CMK (cell line): ENCODE measurements at regions not wholly inside any gene's neighbourhood (a gene's known extent, or its start where the extent isn't known, plus 50 kb on each side); places are given as distances from the start of the nearest gene placed in this dataset.
"Not testable (repeated sequence)": the region's sequence is repeated elsewhere in the genome, so short reads cannot be mapped to it uniquely, and the experiment has no call there.

Experiments used
- DNase-seq: peaks from one replicate; pipeline ENCODE4 v3.0.0-alpha.2; 2010; ENCODE audit warnings: low read depth

- not testable (repeated sequence) for DNase-seq
Observed at GRCh38 chr16:33913601-33914000, 454.2 kb downstream of the TP53TG3F start.

DNA sequence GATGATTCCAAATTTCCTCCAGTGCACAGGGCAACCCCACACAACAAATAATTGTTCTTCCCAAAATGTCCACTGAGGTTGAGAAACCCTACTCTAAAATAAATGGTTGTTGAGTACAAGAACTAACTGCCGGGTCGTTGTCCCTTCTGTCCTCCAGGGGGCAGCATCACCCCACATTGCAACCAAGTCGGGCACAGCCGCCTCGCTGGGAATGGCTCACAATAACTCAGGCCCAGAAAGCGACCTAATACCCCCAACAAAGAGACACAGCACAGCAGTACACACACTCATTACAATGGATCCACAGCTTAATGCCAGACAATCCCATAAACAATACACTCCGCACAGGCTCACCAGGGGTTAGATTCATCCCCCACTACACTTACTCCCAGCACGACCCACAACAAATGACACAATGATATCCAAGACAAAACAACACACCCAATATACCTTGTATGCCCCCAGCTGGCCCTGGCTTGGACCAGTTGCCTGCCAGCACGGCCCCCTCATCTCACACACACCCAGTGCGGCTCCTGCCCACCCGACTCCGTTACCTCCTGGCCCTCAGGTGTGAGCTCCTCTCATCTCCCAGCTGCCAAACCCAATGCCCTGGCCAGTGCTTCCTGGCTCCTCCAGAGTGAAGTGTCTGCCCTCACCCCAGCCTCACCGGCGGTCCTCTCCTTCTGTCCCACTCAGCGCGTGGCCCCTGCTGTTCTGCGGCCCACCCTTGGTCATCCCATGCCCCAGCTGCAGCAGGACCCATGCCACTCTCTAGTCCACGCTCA, 461.5 kb downstream of the TP53TG3F start:
- not testable (repeated sequence) for DNase-seq

- DNase-seq: not testable (repeated sequence)
Observed at GRCh38 chr16:33922914-33923313, 463.5 kb downstream of the TP53TG3F start.

GRCh38 chr16:33928026-33928425, 468.6 kb downstream of the TP53TG3F start:
- DNase-seq: not testable (repeated sequence)

DNA sequence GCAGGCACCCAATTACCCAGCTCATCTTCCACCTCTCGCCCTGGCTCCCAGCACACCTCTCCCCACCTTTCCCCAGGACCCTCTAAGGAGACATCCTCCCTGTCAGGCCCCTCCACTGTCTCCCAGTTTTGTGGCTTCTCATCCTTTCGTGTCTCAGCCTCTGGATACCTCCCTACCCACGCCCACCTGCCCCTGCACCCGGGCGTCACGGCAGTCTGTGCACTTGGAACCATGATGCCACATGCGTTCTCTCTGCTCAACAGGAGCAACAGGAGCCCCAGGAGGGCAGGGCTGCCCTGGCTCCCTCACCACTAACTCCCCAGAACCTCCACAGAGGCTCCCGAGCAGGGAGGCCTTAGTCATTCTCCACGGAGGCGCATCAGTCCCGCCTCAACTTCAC, 472.8 kb downstream of the TP53TG3F start:
- not testable (repeated sequence) for DNase-seq

GRCh38 chr16:33933039-33933438, 473.6 kb downstream of the TP53TG3F start:
- DNase-seq: not testable (repeated sequence)

GRCh38 chr16:33935766-33936165, 476.4 kb downstream of the TP53TG3F start:
- not testable (repeated sequence) for DNase-seq

GRCh38 chr16:33938097-33938496, 478.7 kb downstream of the TP53TG3F start:
- DNase-seq: not testable (repeated sequence)

GRCh38 chr16:33961536-33961935, 502.1 kb downstream of the TP53TG3F start:
- DNase-seq: not testable (repeated sequence)

GRCh38 chr16:33965534-33965933, 506.1 kb downstream of the TP53TG3F start:
- DNase-seq: not testable (repeated sequence)

DNA sequence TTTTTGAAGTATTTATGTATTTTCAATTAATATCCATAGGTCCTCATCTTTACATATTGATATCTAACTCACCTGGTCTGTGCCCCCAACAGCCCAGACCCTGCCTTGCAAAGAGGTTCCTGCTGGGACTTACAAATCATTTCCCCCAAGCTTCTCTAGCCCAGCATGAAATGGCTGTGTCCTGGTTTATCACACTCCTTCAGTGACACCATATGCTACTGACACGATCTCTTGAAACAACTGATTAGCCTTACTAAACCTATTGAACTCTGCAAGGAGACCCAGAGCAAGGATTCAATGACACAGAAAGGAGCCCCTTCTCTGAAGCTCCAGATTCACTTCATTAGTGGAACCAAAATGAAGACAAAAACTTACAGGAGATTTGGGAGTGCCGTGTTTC, 507.4 kb downstream of the TP53TG3F start:
- not testable (repeated sequence) for DNase-seq

DNA sequence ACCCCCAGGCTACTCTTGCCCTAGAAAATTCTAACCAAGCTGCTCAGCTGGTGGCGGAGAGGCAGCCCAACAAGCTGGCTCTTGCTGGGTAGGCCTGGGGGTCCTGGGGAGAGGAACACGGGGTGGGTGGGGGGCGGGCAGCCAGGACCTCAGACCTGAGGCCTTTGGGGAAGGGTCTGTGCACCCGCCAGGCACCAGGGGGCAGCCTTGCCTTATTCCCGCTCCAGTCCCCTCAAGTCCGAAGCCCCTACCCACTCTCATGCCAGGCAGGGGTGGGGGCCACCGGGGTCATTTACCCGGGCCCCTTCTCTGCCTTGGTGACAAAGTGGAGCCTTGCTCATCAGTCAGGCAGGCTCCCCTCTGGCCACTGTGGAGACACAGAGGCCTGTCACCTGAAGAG, 515.1 kb downstream of the TP53TG3F start:
- DNase-seq: not testable (repeated sequence)

- not testable (repeated sequence) for DNase-seq
Observed at GRCh38 chr16:33975744-33976143, 516.3 kb downstream of the TP53TG3F start.

DNA sequence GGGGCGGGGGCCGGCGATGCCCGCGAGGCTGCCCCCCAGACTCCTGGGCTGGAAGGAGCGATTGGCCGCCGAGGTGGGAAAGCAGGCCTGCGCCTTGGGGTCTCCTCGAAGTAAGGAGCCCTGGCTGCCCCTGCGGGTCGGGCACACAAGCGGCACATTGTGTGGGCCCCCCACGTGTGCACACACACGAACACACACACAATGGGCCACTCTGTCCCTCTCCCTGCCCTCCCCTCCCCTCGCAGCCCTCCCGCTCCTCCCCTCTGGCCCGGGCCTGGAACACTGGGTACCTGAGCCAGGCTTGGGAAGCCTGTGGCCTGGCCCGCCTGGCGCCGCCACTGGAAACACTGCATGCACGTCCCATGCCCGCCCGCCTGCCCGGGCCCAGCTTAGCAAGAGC, 517.1 kb downstream of the TP53TG3F start:
- DNase-seq: not testable (repeated sequence)

DNA sequence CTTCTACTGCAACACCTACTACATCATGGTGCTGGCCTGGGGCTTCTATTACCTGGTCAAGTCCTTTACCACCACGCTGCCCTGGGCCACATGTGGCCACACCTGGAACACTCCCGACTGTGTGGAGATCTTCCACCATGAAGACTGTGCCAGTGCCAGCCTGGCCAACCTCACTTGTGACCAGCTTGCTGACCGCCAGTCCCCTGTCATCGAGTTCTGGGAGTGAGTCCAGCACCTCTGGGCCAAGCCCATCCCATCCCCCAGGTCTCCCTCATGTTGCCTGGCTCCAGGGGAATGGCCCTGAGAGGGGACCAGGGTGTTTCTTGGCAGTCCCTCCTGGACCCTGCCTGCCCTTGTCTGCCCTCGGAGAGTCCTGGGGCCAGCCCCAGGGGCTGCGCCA, 519.4 kb downstream of the TP53TG3F start:
- DNase-seq: not testable (repeated sequence)

DNA sequence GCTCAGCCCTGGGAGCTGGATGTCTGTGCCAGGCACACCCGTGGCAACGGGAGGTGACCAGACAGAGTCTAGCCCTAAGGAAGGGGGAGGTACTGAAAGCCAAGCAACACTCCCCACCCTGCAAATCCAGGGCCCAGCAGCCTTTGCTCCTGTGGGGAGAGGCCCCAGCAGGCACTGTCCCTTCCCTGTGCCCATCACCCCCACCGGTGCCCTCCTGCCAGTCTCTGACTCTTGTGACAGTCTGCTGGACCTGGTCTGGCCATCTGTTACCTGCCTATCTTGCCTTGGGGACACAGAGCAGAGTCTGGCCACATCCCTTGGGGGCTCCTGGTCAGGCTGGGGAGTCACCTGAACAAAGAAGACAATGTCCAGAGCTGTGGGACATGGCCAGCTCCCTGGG, 520.2 kb downstream of the TP53TG3F start:
- not testable (repeated sequence) for DNase-seq

- not testable (repeated sequence) for DNase-seq
Observed at GRCh38 chr16:33980736-33981135, 521.3 kb downstream of the TP53TG3F start.

GRCh38 chr16:33984428-33984827, 525.0 kb downstream of the TP53TG3F start:
- DNase-seq: not testable (repeated sequence)

- DNase-seq: not testable (repeated sequence)
Observed at GRCh38 chr16:33986521-33986920, 527.1 kb downstream of the TP53TG3F start.

GRCh38 chr16:33987348-33987963, 528.0 kb downstream of the TP53TG3F start:
- DNase-seq: not testable (repeated sequence)

- not testable (repeated sequence) for DNase-seq
Observed at GRCh38 chr16:33988012-33988411, 528.6 kb downstream of the TP53TG3F start.

DNA sequence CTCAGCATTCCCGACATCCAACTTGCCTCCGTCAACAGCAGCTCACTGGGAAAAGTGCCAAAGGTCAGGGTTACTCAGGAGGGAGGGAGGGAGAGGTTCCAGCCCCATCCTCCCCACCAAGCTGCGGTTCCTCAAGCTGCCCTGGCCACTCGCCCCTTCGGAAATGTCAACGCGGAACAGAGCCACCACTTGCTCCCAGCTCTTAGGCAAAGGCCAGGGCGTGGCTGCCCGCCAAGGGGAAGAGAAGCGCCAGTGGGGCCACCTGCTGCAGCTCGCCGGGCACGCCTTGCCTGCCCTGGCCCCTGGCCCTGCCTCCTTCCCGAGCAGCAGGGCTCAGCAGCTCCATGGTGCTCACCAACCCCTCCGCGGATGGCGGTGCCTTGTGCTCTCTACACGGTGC, 531.1 kb downstream of the TP53TG3F start:
- DNase-seq: not testable (repeated sequence)

DNA sequence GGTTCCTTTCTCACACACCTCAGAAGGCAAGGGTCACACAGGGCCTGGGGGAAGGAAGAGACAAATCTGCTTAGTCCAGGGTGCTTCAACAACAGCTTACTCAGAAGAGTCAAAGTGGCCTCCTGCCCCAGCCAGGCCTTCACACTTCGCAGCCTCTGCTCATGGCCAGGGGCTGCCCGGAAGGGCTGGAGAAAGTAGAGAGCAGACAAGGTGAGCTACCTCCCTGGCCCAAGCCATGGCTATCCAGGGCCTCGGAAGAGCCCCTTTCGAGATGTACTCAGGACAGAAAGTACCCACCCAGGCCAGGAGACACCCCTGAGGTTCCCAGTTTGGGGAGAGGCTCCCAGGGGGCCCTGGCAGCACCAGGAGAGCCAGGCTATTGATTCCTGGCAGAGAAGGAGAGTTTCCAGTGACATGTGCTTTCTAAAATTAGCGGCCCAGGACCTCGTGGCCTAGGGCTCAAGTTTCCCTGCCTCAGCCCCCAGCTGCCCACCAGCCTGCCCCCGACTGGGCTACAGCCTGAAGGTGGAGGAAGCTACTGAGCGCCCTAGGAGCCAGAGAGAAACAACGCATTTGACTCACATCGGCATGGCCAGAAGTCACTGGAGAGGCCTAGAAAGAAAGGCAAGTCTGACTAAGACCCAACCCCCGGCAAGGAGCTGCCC, 533.2 kb downstream of the TP53TG3F start:
- DNase-seq: not testable (repeated sequence)
